ENCODE measurements at regions not wholly inside any gene's neighbourhood (a gene's known extent, or its start where the extent isn't known, plus 50 kb on each side); places are given as distances from the start of the nearest gene placed in this dataset.

GRCh38 chr2:59727121-59727590 lies 826.3 kb downstream of the BCL11A start:
- TF ChIP-seq POLR2AphosphoS5 (IDR thresholded peaks at IDR 0.05; ENCODE audit: low read depth) (no peak), REST (IDR thresholded peaks at IDR 0.05; ENCODE audit: insufficient replicate concordance, low read depth) (no peak), SPI1 (IDR thresholded peaks at IDR 0.05; ENCODE audit: borderline replicate concordance, low read depth) (no peak), CTCF (IDR thresholded peaks at IDR 0.05; ENCODE audit: insufficient read depth, low read length) (no peak), GABPA (IDR thresholded peaks at IDR 0.05; ENCODE audit: low read depth) (no peak)
- no peaks in the 10 kb centered on the region for H3K27me3 ChIP-seq (ENCODE audit: insufficient read depth, poor library complexity, severe bottlenecking)
- no peak overlapping the region for H3K4me3 ChIP-seq (replicated peaks; ENCODE audit: insufficient read depth, low read length)
- H3K27ac ChIP-seq (replicated peaks): peak overlapping the region; percentile 47
- no peak for DNase-seq (ENCODE audit: low read depth in 1 of 2, low spot score in 1 of 2)

GRCh38 chr2:59726228-59727120 lies 827.0 kb downstream of the BCL11A start:
- H3K4me3 ChIP-seq (replicated peaks; ENCODE audit: insufficient read depth, low read length): no peak overlapping the region
- TF ChIP-seq GABPA (IDR thresholded peaks at IDR 0.05; ENCODE audit: low read depth): no peak
- no peak for TF ChIP-seq POLR2AphosphoS5 (IDR thresholded peaks at IDR 0.05; ENCODE audit: low read depth)
- no peak for TF ChIP-seq CTCF (IDR thresholded peaks at IDR 0.05; ENCODE audit: insufficient read depth, low read length)
- peak; percentile 94 for TF ChIP-seq SPI1 (IDR thresholded peaks at IDR 0.05; ENCODE audit: borderline replicate concordance, low read depth)
- no peak for TF ChIP-seq REST (IDR thresholded peaks at IDR 0.05; ENCODE audit: insufficient replicate concordance, low read depth)
- peak in 1 of 2 experiments; percentile 54 for DNase-seq (ENCODE audit: low read depth in 1 of 2, low spot score in 1 of 2)
- H3K27ac ChIP-seq (replicated peaks): peak overlapping the region; percentile 47
- no peaks in the 10 kb centered on the region for H3K27me3 ChIP-seq (ENCODE audit: insufficient read depth, poor library complexity, severe bottlenecking)

GRCh38 chr2:59724746-59725145 lies 828.7 kb downstream of the BCL11A start:
- H3K27me3 ChIP-seq (ENCODE audit: insufficient read depth, poor library complexity, severe bottlenecking): no peaks in the 10 kb centered on the region
- no peak overlapping the region for H3K27ac ChIP-seq (replicated peaks)
- no peak for DNase-seq (ENCODE audit: low read depth in 1 of 2, low spot score in 1 of 2)
- TF ChIP-seq CTCF (IDR thresholded peaks at IDR 0.05; ENCODE audit: insufficient read depth, low read length): no peak
- no peak for TF ChIP-seq SPI1 (IDR thresholded peaks at IDR 0.05; ENCODE audit: borderline replicate concordance, low read depth)
- no peak for TF ChIP-seq GABPA (IDR thresholded peaks at IDR 0.05; ENCODE audit: low read depth)
- TF ChIP-seq REST (IDR thresholded peaks at IDR 0.05; ENCODE audit: insufficient replicate concordance, low read depth): no peak
- TF ChIP-seq POLR2AphosphoS5 (IDR thresholded peaks at IDR 0.05; ENCODE audit: low read depth): no peak
- H3K4me3 ChIP-seq (replicated peaks; ENCODE audit: insufficient read depth, low read length): no peak overlapping the region

Measured in HL-60 (cell line).